Prostate gland (tissue), 2 donors: ENCODE measurements at regions not wholly inside any gene's neighbourhood (a gene's known extent, or its start where the extent isn't known, plus 50 kb on each side); places are given as distances from the start of the nearest gene placed in this dataset.

Source experiments
- DNase-seq: peaks from one replicate; pipeline ENCODE4 v3.0.0-alpha.2; 2019; ENCODE audit warnings: low spot score
- H3K27ac ChIP-seq, 2 donors: fragments of 200-600 bp; sonication (generic); 2 replicates each; pipeline ENCODE4 v1.5.1; 2017 to 2019
- H3K27me3 ChIP-seq: fragments of 200-600 bp; sonication (generic); replicated peaks from 2 replicates; pipeline ENCODE4 v1.5.1; 2019; ENCODE audit not compliant: insufficient read depth
- H3K36me3 ChIP-seq, 2 donors: fragments of 200-600 bp; sonication (generic); 1 replicate in 1 of 2; 2 replicates in 1 of 2; pipeline versions ENCODE4 v1.5.1 to v1.8.1; 2017 to 2019
- H3K4me1 ChIP-seq: fragments of 200-600 bp; sonication (generic); replicated peaks from 2 replicates; pipeline ENCODE4 v1.5.1; 2019
- H3K4me3 ChIP-seq, 2 donors: fragments of 200-600 bp; sonication (generic); 2 replicates each; pipeline ENCODE4 v1.5.1; 2017 to 2019
- H3K9me3 ChIP-seq: fragments of 200-600 bp; sonication (generic); 2 replicates; pipeline ENCODE4 v1.5.1; 2017
- CTCF ChIP-seq, 4 experiments: fragments of 200-600 bp in 2 of 4; fragments of 450-650 bp in 2 of 4; sonication (generic) in 2 of 4; IDR thresholded peaks; 1 replicate in 3 of 4; 2 replicates in 1 of 4; pipeline ENCODE4 v1.5.1; 2016 to 2019; ENCODE audit warnings: antibody characterized with exemption in 4 of 4, mild to moderate bottlenecking in 2 of 4, moderate library complexity in 2 of 4
- POLR2A ChIP-seq: fragments of 450-650 bp; IDR thresholded peaks from one replicate; pipeline ENCODE4 v1.6.1; 2016; ENCODE audit warnings: antibody characterized with exemption, mild to moderate bottlenecking
- POLR2AphosphoS5 ChIP-seq: sonication (generic); formaldehyde crosslinking; IDR thresholded peaks from one replicate; pipeline ENCODE4 v1.6.1; 2017; ENCODE audit warnings: antibody characterized with exemption
- WGBS: methylation state at CpG from one replicate; pipeline ENCODE4 v1.1.5; 2018; 5-methylcytosine and 5-hydroxymethylcytosine counted together
- intact Hi-C: fragments of 100-400 bp; cut with DNase I; formaldehyde crosslinking; loops from one replicate; pipeline ENCODE4 v1.14.2; 2022

- TF ChIP-seq CTCF (IDR thresholded peaks at IDR 0.05), result no peak
- TF ChIP-seq POLR2AphosphoS5, result no peak
- TF ChIP-seq POLR2A, result no peak
- Histone ChIP-seq H3K4me3 (no peak overlapping the region), H3K36me3 (no peaks in the 10 kb centered on the region), H3K4me1 (no peaks in the 10 kb centered on the region), H3K9me3 (no peaks in the 10 kb centered on the region), H3K27ac (no peak overlapping the region), H3K27me3 (no peaks in the 10 kb centered on the region)
- WGBS, result 55% methylated on average over 6 of the region's 6 CpGs
- DNase-seq, result no peak
- intact Hi-C loops, result no loop called here
These were observed 523.5 kb upstream of the ZEB2 start for GRCh38 chr2:145043399-145043834.

- TF ChIP-seq CTCF (IDR thresholded peaks at IDR 0.05) (no peak), POLR2AphosphoS5 (no peak), POLR2A (no peak)
- Histone ChIP-seq H3K4me3 (no peak overlapping the region), H3K36me3 (no peaks in the 10 kb centered on the region), H3K27ac (no peak overlapping the region), H3K9me3 (no peaks in the 10 kb centered on the region), H3K4me1 (no peaks in the 10 kb centered on the region), H3K27me3 (no peaks in the 10 kb centered on the region)
- DNase-seq, result no peak
- intact Hi-C loops, result no loop called here
These were observed 521.8 kb upstream of the ZEB2 start for GRCh38 chr2:145041706-145042105.

- Histone ChIP-seq H3K4me3 (no peak overlapping the region), H3K9me3 (no peaks in the 10 kb centered on the region), H3K27ac (no peak overlapping the region), H3K27me3 (no peaks in the 10 kb centered on the region), H3K36me3 (no peaks in the 10 kb centered on the region), H3K4me1 (no peaks in the 10 kb centered on the region)
- DNase-seq, result no peak
- intact Hi-C loops, result no loop called here
- TF ChIP-seq POLR2AphosphoS5 (no peak), POLR2A (no peak), CTCF (IDR thresholded peaks at IDR 0.05) (no peak)
- WGBS, result 88% methylated on average over 1 of the region's 1 CpG
These were observed 520.5 kb upstream of the ZEB2 start for GRCh38 chr2:145040433-145040832.

GRCh38 chr2:145038041-145038525 lies 518.2 kb upstream of the ZEB2 start:
- 74% methylated on average over 6 of the region's 6 CpGs for WGBS
- intact Hi-C loops, result no loop called here
- Histone ChIP-seq H3K27ac (no peak overlapping the region), H3K27me3 (no peaks in the 10 kb centered on the region), H3K4me1 (no peaks in the 10 kb centered on the region), H3K36me3 (no peaks in the 10 kb centered on the region), H3K9me3 (no peaks in the 10 kb centered on the region), H3K4me3 (no peak overlapping the region)
- TF ChIP-seq CTCF (IDR thresholded peaks at IDR 0.05) (no peak), POLR2A (no peak), POLR2AphosphoS5 (no peak)
- no peak for DNase-seq

- Histone ChIP-seq H3K27me3 (no peaks in the 10 kb centered on the region), H3K9me3 (no peaks in the 10 kb centered on the region), H3K36me3 (no peaks in the 10 kb centered on the region), H3K4me1 (no peaks in the 10 kb centered on the region), H3K4me3 (no peak overlapping the region), H3K27ac (no peak overlapping the region)
- no peak for DNase-seq
- TF ChIP-seq POLR2AphosphoS5 (no peak), CTCF (IDR thresholded peaks at IDR 0.05) (no peak), POLR2A (no peak)
- intact Hi-C loops, result no loop called here
- 63% methylated on average over 6 of the region's 6 CpGs for WGBS
These were observed 516.6 kb upstream of the ZEB2 start for GRCh38 chr2:145036421-145037011.
